ENCODE measurements at regions not wholly inside any gene's neighbourhood (a gene's known extent, or its start where the extent isn't known, plus 50 kb on each side); places are given as distances from the start of the nearest gene placed in this dataset.

GRCh38 chr4:157932936-157933335, 239.9 kb downstream of the GASK1B start:
- no peak overlapping the region for H3K4me3 Mint-ChIP-seq (ENCODE audit: unreplicated experiment)
- no peaks in the 10 kb centered on the region for H3K27me3 Mint-ChIP-seq (ENCODE audit: unreplicated experiment)

DNA sequence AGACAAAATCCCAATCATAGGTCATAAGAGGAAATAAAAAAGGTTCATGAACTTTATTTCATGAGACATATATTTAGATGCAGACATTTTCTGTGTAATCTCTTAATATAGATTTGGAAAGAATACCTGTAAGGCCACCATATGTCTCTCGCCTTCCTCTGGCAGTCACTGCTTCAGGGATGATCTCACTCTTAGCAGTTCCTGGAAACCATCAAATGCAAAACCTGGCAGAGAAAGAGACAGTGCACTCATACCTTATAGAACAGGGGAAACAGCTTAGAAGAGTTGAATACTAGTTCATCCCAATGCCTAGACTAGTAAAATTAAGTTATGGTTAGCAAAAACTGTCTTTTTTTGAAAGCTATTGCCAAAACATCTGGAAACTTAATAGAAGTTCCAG, 243.3 kb downstream of the GASK1B start:
- no peak for TF ChIP-seq CTCF (IDR thresholded peaks at IDR 0.05; ENCODE audit: partially characterized antibody, unreplicated experiment)
- no peak for DNase-seq
- Mint-ChIP-seq H3K27me3 (ENCODE audit: unreplicated experiment) (no peaks in the 10 kb centered on the region), H3K4me1 (ENCODE audit: low read depth, unreplicated experiment) (no peaks in the 10 kb centered on the region), H3K4me3 (ENCODE audit: unreplicated experiment) (no peak overlapping the region), H3K9me3 (ENCODE audit: unreplicated experiment) (no peaks in the 10 kb centered on the region), H3K36me3 (ENCODE audit: unreplicated experiment) (no peaks in the 10 kb centered on the region), H3K27ac (ENCODE audit: unreplicated experiment) (no peak overlapping the region)

More at GRCh38 chr4:157932936-157933335, 239.9 kb downstream of the GASK1B start:
- H3K9me3 Mint-ChIP-seq (ENCODE audit: unreplicated experiment), result no peaks in the 10 kb centered on the region
- H3K36me3 Mint-ChIP-seq (ENCODE audit: unreplicated experiment), result no peaks in the 10 kb centered on the region
- no peak for TF ChIP-seq CTCF (IDR thresholded peaks at IDR 0.05; ENCODE audit: partially characterized antibody, unreplicated experiment)
- no peak overlapping the region for H3K27ac Mint-ChIP-seq (ENCODE audit: unreplicated experiment)
- no peaks in the 10 kb centered on the region for H3K4me1 Mint-ChIP-seq (ENCODE audit: low read depth, unreplicated experiment)
- no peak for DNase-seq

GRCh38 chr4:157918036-157918832, 254.6 kb downstream of the GASK1B start:
- H3K4me1 Mint-ChIP-seq (ENCODE audit: low read depth, unreplicated experiment), result no peaks in the 10 kb centered on the region
- no peak for TF ChIP-seq CTCF (IDR thresholded peaks at IDR 0.05; ENCODE audit: partially characterized antibody, unreplicated experiment)
- H3K9me3 Mint-ChIP-seq (ENCODE audit: unreplicated experiment), result no peaks in the 10 kb centered on the region
- H3K36me3 Mint-ChIP-seq (ENCODE audit: unreplicated experiment), result no peaks in the 10 kb centered on the region
- H3K27ac Mint-ChIP-seq (ENCODE audit: unreplicated experiment), result no peak overlapping the region
- no peak for DNase-seq
- no peaks in the 10 kb centered on the region for H3K27me3 Mint-ChIP-seq (ENCODE audit: unreplicated experiment)
- H3K4me3 Mint-ChIP-seq (ENCODE audit: unreplicated experiment), result no peak overlapping the region

DNA sequence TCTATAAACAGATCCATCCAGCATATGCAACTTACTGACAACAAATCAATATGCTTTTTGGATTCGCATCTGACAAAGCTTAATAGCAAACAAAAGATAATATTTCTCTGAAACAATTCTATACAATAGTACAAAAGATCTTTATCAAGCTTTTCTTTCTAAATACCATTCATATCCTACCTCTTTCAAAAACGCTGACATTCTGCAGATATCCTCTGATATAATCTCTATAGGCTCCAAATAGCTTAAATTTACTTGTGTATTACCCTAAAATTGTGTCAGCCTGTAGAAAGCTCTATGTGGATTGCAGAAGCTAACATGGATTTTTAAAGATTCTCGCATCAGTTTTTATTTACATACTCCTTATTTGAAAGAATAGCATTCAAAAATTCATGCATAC, 260.6 kb downstream of the GASK1B start:
- TF ChIP-seq CTCF (IDR thresholded peaks at IDR 0.05; ENCODE audit: partially characterized antibody, unreplicated experiment), result no peak
- Mint-ChIP-seq H3K4me1 (ENCODE audit: low read depth, unreplicated experiment) (no peaks in the 10 kb centered on the region), H3K27me3 (ENCODE audit: unreplicated experiment) (no peaks in the 10 kb centered on the region)

GRCh38 chr4:157911662-157912061, 261.2 kb downstream of the GASK1B start:
- Mint-ChIP-seq H3K27ac (ENCODE audit: unreplicated experiment) (no peak overlapping the region), H3K9me3 (ENCODE audit: unreplicated experiment) (no peaks in the 10 kb centered on the region), H3K4me1 (ENCODE audit: low read depth, unreplicated experiment) (no peaks in the 10 kb centered on the region), H3K36me3 (ENCODE audit: unreplicated experiment) (no peaks in the 10 kb centered on the region), H3K27me3 (ENCODE audit: unreplicated experiment) (no peaks in the 10 kb centered on the region), H3K4me3 (ENCODE audit: unreplicated experiment) (no peak overlapping the region)
- DNase-seq, result no peak
- TF ChIP-seq CTCF (IDR thresholded peaks at IDR 0.05; ENCODE audit: partially characterized antibody, unreplicated experiment), result no peak

More for the DNA sequence above, 260.6 kb downstream of the GASK1B start:
- Mint-ChIP-seq H3K27ac (ENCODE audit: unreplicated experiment) (no peak overlapping the region), H3K9me3 (ENCODE audit: unreplicated experiment) (no peaks in the 10 kb centered on the region), H3K36me3 (ENCODE audit: unreplicated experiment) (no peaks in the 10 kb centered on the region), H3K4me3 (ENCODE audit: unreplicated experiment) (no peak overlapping the region)
- no peak for DNase-seq

Data from glutamatergic neuron (in vitro differentiated cells).